ENCODE measurements at regions not wholly inside any gene's neighbourhood (a gene's known extent, or its start where the extent isn't known, plus 50 kb on each side); places are given as distances from the start of the nearest gene placed in this dataset.

DNA sequence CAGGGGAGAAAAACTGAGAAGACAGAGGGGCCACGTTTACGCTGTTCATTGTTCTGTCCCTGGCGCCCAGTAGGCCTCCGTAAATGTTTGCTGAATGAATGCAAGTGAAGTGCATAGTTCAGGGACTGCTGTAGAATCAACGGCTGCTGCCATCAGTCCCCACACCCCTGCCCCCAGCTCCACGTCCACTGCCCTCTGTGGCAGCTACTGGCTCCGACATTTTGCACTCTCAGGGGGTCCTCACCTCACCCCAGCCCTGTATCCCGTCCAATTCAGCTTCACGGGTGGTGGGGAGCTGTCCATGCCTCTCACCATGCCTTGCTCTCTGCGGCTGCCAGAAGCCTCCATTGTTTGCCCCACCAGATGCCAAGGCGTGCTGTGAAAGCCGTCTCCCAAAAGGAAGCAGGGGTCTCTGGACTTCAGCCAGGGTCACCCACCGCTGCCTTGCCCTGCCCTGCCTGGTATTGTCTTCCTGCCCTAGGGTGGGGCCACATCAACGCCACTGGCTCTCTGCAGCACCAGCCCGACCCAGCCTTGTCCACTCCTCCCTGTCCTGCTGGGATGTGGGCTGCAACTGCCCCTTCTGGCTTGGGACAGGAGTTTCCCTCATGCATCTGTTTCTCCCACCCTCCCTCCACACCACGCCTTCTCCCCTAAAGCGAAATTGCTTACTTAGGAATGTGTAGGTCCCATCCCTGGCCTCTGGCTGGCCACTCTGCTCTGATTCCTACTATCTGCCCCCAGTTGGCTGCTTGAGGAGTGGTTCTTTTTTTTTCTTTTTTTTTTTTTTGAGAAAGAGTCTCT lies 86.0 kb downstream of the RHOB start:
- ATAC-seq: no peak
- intact Hi-C loops (cut with micrococcal nuclease): no loop called here

DNA sequence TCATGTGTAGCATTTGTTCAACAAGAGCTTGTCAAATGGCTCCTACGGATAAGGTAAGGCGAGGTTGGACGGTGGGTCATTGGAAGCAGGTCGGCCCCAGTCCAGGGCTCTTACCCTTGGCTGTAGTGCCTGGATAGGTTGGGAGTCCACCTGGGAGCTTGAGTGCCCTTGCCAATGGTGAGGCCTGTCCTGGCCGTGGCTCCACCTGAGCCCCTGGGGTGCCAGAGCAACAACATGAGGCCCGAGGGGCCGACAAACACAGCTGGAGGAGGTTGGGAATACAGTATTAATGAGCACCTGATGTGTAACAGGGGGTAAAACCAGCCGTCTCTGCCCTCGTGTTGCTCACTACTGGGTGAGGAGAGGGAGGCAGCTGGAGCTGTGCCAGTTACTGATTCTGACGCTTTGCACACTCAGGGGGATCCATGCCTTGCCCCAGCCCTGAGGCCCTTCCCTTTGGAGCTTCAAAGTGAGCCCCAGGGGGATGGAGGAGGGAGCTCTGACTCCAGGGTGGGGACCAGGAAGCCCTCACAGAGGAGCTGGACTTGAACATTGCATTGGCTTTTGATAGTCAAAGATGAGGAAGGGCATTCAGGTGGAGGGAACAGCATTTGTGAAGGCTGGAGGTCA lies 87.2 kb downstream of the RHOB start:
- DNase-seq (no peak), ATAC-seq (no peak)
- Mint-ChIP-seq H3K36me3 (no peaks in the 10 kb centered on the region), H3K4me3 (no peak overlapping the region), H3K9me3 (no peaks in the 10 kb centered on the region), H3K4me1 (peaks cover 4 to 13% of the 10 kb centered on the region in 2 donors), H3K27me3 (ENCODE audit: low read depth in 2 of 2) (peaks cover 2 to 6% of the 10 kb centered on the region in 2 donors), H3K27ac (no peak overlapping the region)
- Histone ChIP-seq H3K4me3 (ENCODE audit: low read length) (no peak overlapping the region), H3K27ac (ENCODE audit: low read length) (no peak overlapping the region), H3K36me3 (ENCODE audit: control insufficient read depth, insufficient read depth, low read length) (no peaks in the 10 kb centered on the region), H3K9me3 (ENCODE audit: control insufficient read depth, insufficient read depth, low read length) (no peaks in the 10 kb centered on the region), H3K4me1 (ENCODE audit: control insufficient read depth, insufficient read depth, low read length) (peaks cover 7% of the 10 kb centered on the region), H3K27me3 (ENCODE audit: control insufficient read depth, insufficient read depth, low read length) (no peaks in the 10 kb centered on the region)
- intact Hi-C loops (cut with micrococcal nuclease): no loop called here
- 87% methylated on average over 10 of the region's 10 CpGs for WGBS (ENCODE audit: insufficient coverage)
- TF ChIP-seq, protein P1, sequence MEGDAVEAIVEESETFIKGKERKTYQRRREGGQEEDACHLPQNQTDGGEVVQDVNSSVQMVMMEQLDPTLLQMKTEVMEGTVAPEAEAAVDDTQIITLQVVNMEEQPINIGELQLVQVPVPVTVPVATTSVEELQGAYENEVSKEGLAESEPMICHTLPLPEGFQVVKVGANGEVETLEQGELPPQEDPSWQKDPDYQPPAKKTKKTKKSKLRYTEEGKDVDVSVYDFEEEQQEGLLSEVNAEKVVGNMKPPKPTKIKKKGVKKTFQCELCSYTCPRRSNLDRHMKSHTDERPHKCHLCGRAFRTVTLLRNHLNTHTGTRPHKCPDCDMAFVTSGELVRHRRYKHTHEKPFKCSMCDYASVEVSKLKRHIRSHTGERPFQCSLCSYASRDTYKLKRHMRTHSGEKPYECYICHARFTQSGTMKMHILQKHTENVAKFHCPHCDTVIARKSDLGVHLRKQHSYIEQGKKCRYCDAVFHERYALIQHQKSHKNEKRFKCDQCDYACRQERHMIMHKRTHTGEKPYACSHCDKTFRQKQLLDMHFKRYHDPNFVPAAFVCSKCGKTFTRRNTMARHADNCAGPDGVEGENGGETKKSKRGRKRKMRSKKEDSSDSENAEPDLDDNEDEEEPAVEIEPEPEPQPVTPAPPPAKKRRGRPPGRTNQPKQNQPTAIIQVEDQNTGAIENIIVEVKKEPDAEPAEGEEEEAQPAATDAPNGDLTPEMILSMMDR (IDR thresholded peaks at IDR 0.05): no peak

More for the DNA sequence above, 86.0 kb downstream of the RHOB start:
- peaks cover 2 to 6% of the 10 kb centered on the region in 2 donors for H3K27me3 Mint-ChIP-seq (ENCODE audit: low read depth in 2 of 2)
- Histone ChIP-seq H3K36me3 (ENCODE audit: control insufficient read depth, insufficient read depth, low read length) (no peaks in the 10 kb centered on the region), H3K9me3 (ENCODE audit: control insufficient read depth, insufficient read depth, low read length) (no peaks in the 10 kb centered on the region), H3K4me3 (ENCODE audit: low read length) (no peak overlapping the region), H3K27ac (ENCODE audit: low read length) (no peak overlapping the region), H3K27me3 (ENCODE audit: control insufficient read depth, insufficient read depth, low read length) (no peaks in the 10 kb centered on the region), H3K4me1 (ENCODE audit: control insufficient read depth, insufficient read depth, low read length) (no peaks in the 10 kb centered on the region)
- WGBS (ENCODE audit: insufficient coverage): 84% methylated on average over 17 of the region's 17 CpGs
- no peaks in the 10 kb centered on the region for H3K36me3 Mint-ChIP-seq
- no peak for DNase-seq
- H3K4me3 Mint-ChIP-seq: no peak overlapping the region
- H3K4me1 Mint-ChIP-seq: peaks cover 0 to 3% of the 10 kb centered on the region in 2 donors
- H3K27ac Mint-ChIP-seq: no peak overlapping the region
- no peaks in the 10 kb centered on the region for H3K9me3 Mint-ChIP-seq
- TF ChIP-seq, protein P1 (IDR thresholded peaks at IDR 0.05): no peak

DNA sequence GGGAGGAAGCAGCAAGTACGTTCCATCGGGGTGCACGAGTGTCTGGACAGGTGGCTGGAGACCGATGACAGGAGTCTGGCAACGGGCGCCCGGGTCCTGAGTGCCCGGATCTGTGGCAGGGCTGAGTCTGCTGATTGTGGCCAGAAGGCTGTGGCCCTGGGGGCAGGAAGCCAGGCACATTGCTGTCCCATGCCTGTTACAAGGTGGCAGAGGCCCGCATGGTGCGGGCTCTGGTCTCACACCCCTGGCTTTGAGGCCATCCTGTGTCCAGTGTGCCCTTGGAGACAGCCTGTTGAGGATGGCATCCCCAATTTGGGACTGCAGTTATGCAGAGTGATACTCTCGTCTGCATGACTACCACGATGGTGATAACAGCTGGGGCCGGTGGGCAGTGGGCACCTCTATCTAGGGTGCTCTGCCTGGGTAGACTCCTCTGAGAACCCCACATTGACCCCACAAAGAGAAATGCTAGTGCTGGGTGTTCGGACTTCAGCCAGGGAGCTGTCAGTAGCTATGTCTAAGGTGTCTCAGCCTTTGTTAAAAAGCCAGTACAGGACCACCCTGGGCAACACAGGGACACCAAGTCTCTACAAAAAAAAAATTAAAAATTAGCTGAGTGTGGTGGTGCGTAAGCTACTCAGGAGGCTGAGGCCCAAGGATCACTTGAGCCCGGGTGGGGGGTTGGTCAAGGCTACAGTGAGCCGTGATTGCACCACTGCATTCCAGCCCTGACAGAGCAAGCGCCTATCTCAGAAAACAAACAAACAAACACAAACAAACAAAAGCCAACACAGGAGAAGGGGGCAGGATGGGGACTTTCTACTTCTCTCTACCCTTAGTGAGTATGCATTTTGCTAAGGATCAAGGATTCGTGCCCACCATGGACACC lies 88.3 kb downstream of the RHOB start:
- peaks cover 2 to 6% of the 10 kb centered on the region in 2 donors for H3K27me3 Mint-ChIP-seq (ENCODE audit: low read depth in 2 of 2)
- H3K9me3 Mint-ChIP-seq: no peaks in the 10 kb centered on the region
- TF ChIP-seq, protein P1 (IDR thresholded peaks at IDR 0.05): no peak
- ATAC-seq (no peak), DNase-seq (no peak)
- intact Hi-C loops (cut with micrococcal nuclease): no loop called here
- Histone ChIP-seq H3K27ac (ENCODE audit: low read length) (no peak overlapping the region), H3K9me3 (ENCODE audit: control insufficient read depth, insufficient read depth, low read length) (no peaks in the 10 kb centered on the region), H3K4me1 (ENCODE audit: control insufficient read depth, insufficient read depth, low read length) (peaks cover 11% of the 10 kb centered on the region), H3K36me3 (ENCODE audit: control insufficient read depth, insufficient read depth, low read length) (no peaks in the 10 kb centered on the region), H3K4me3 (ENCODE audit: low read length) (no peak overlapping the region), H3K27me3 (ENCODE audit: control insufficient read depth, insufficient read depth, low read length) (no peaks in the 10 kb centered on the region)
- peaks cover 5 to 20% of the 10 kb centered on the region in 2 donors for H3K4me1 Mint-ChIP-seq
- no peaks in the 10 kb centered on the region for H3K36me3 Mint-ChIP-seq
- H3K27ac Mint-ChIP-seq: no peak overlapping the region
- no peak overlapping the region for H3K4me3 Mint-ChIP-seq
- WGBS (ENCODE audit: insufficient coverage): 91% methylated on average over 19 of the region's 19 CpGs
